ENCODE measurements at regions not wholly inside any gene's neighbourhood (a gene's known extent, or its start where the extent isn't known, plus 50 kb on each side); places are given as distances from the start of the nearest gene placed in this dataset.

- ChIA-PET CTCF (interaction anchor here (0.6 kb wide), 1 partner anchor 74 kb away, joined by 3 read pairs; no protein-coding TSS in a partner anchor), POLR2A (interaction anchor here (0.7 to 1.3 kb wide), 3 partner anchors 11 to 194 kb away, joined by 3 read pairs; no protein-coding TSS in a partner anchor)
- no peak overlapping the region for H3K27ac Mint-ChIP-seq (ENCODE audit: low read depth, unreplicated experiment)
- DNase-seq (ENCODE audit: unreplicated experiment) = no peak
- intact Hi-C loops (cut with micrococcal nuclease) = no loop called here
- H3K9me3 Mint-ChIP-seq (ENCODE audit: unreplicated experiment) = no peaks in the 10 kb centered on the region
- no TSS peak for BruUV-seq (replicated peaks)
- no peaks in the 10 kb centered on the region for H3K4me1 Mint-ChIP-seq (ENCODE audit: insufficient read depth, unreplicated experiment)
- no peak overlapping the region for H3K4me3 Mint-ChIP-seq (ENCODE audit: unreplicated experiment)
- H3K36me3 Mint-ChIP-seq (ENCODE audit: insufficient read depth, unreplicated experiment) = no peaks in the 10 kb centered on the region
- no peaks in the 10 kb centered on the region for H3K27me3 Mint-ChIP-seq (ENCODE audit: insufficient read depth, unreplicated experiment)
- TF ChIP-seq CTCF (IDR thresholded peaks at IDR 0.05; ENCODE audit: unreplicated experiment) = no peak
Measured at GRCh38 chr13:73399347-73400216, 340.8 kb downstream of the KLF5 start.

DNA sequence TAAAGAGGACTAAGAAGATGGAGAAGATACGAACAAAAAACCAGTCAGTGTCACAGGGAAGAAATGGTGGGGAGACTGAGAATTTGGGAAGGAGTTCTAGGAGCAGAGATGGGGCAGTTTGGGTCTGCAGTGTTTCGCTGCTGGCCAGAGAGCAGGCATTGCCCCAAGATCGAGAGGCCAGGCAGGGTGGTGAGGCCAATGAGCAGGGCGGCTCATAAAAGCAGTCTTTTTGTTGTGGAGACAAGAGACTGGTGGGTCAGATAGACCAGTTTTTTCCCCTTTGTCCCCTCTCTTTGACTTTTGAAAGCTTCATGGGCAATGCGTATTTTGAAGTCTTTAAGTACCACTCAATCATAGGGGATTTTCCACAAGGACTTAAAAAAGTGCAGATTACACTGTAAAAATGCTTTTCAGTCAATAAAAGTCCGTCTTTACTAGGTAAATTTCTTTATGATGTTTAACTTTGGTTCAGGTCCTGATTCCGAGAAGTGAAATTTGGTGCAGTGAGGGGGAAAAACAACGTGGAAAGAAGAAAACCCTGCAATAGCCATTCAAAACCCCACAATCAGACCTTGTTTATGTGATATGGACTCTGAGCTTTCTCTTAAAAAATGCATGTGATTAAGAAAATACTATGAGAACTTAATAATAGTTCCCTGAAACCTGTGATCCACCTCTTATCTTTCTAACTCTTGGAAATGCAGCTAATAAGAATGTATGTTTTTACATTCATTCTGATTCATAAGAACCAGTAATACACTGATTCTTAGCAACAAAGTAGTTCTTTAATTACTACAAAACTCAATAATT lies 338.9 kb downstream of the KLF5 start:
- DNase-seq (ENCODE audit: unreplicated experiment) = no peak
- Mint-ChIP-seq H3K4me3 (ENCODE audit: unreplicated experiment) (no peak overlapping the region), H3K36me3 (ENCODE audit: insufficient read depth, unreplicated experiment) (no peaks in the 10 kb centered on the region), H3K27me3 (ENCODE audit: insufficient read depth, unreplicated experiment) (no peaks in the 10 kb centered on the region), H3K9me3 (ENCODE audit: unreplicated experiment) (no peaks in the 10 kb centered on the region), H3K4me1 (ENCODE audit: insufficient read depth, unreplicated experiment) (no peaks in the 10 kb centered on the region), H3K27ac (ENCODE audit: low read depth, unreplicated experiment) (no peak overlapping the region)
- no peak for TF ChIP-seq CTCF (IDR thresholded peaks at IDR 0.05; ENCODE audit: unreplicated experiment)
- no TSS peak for BruUV-seq (replicated peaks)
- ChIA-PET POLR2A (interaction anchor here (0.7 kb wide), 1 partner anchor 326 kb away, joined by 3 read pairs; no protein-coding TSS in a partner anchor), CTCF (no interaction called here)
- intact Hi-C loops (cut with micrococcal nuclease) = no loop called here

- no TSS peak for BruUV-seq (replicated peaks)
- H3K27me3 Mint-ChIP-seq (ENCODE audit: insufficient read depth, unreplicated experiment) = no peaks in the 10 kb centered on the region
- DNase-seq (ENCODE audit: unreplicated experiment) = no peak
- ChIA-PET CTCF (interaction anchor here (0.6 to 0.7 kb wide), 4 partner anchors 25 to 531 kb away, joined by 3 to 4 read pairs (median 4); no protein-coding TSS in a partner anchor), POLR2A (interaction anchor here (0.7 to 1.7 kb wide), 6 partner anchors 17 to 336 kb away, joined by 3 to 6 read pairs (median 3); partner anchors contain the start of gene KLF5)
- H3K27ac Mint-ChIP-seq (ENCODE audit: low read depth, unreplicated experiment) = no peak overlapping the region
- no peak for TF ChIP-seq CTCF (IDR thresholded peaks at IDR 0.05; ENCODE audit: unreplicated experiment)
- H3K9me3 Mint-ChIP-seq (ENCODE audit: unreplicated experiment) = peaks cover 12% of the 10 kb centered on the region
- H3K36me3 Mint-ChIP-seq (ENCODE audit: insufficient read depth, unreplicated experiment) = peaks cover 11% of the 10 kb centered on the region
- no peak overlapping the region for H3K4me3 Mint-ChIP-seq (ENCODE audit: unreplicated experiment)
- intact Hi-C loops (cut with micrococcal nuclease) = no loop called here
- H3K4me1 Mint-ChIP-seq (ENCODE audit: insufficient read depth, unreplicated experiment) = no peaks in the 10 kb centered on the region
Measured at GRCh38 chr13:73394066-73394465, 335.3 kb downstream of the KLF5 start.

- no peak for TF ChIP-seq CTCF (IDR thresholded peaks at IDR 0.05; ENCODE audit: unreplicated experiment)
- Mint-ChIP-seq H3K4me3 (ENCODE audit: unreplicated experiment) (no peak overlapping the region), H3K27ac (ENCODE audit: low read depth, unreplicated experiment) (no peak overlapping the region), H3K36me3 (ENCODE audit: insufficient read depth, unreplicated experiment) (peaks cover 11% of the 10 kb centered on the region), H3K9me3 (ENCODE audit: unreplicated experiment) (peaks cover 12% of the 10 kb centered on the region), H3K4me1 (ENCODE audit: insufficient read depth, unreplicated experiment) (no peaks in the 10 kb centered on the region), H3K27me3 (ENCODE audit: insufficient read depth, unreplicated experiment) (no peaks in the 10 kb centered on the region)
- ChIA-PET POLR2A (interaction anchor here (1.1 to 5.1 kb wide), 2 partner anchors 9 to 21 kb away, joined by 4 to 19 read pairs; no protein-coding TSS in a partner anchor), CTCF (interaction anchor here (0.6 kb wide), 1 partner anchor 20 kb away, joined by 3 read pairs; no protein-coding TSS in a partner anchor)
- intact Hi-C loops (cut with micrococcal nuclease) = no loop called here
- no TSS peak for BruUV-seq (replicated peaks)
- no peak for DNase-seq (ENCODE audit: unreplicated experiment)
Measured at GRCh38 chr13:73390100-73390499, 331.3 kb downstream of the KLF5 start.
